ENCODE measurements at regions not wholly inside any gene's neighbourhood (a gene's known extent, or its start where the extent isn't known, plus 50 kb on each side); places are given as distances from the start of the nearest gene placed in this dataset.

DNA sequence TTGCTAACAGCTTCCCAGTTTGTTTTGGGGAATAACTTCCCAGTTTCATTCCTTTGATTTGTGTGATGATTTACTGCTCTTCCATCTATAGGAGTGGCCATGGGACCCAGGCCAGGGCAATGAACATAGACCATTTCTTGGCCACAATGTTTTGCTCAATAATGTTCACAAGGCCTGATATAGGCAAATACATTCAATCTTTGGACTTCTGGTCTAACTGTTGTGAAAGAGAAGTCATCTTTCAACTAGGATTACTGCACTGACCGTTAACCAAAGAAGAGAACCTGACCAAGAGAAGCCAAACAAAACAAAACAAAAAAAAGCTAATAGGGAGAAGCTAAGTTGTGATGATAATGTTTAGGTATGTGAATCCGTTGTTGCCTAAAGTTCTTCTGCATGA, 221.8 kb upstream of the SUCLG2 start:
- no peak for TF ChIP-seq EP300 (IDR thresholded peaks at IDR 0.05)
- TF ChIP-seq, protein P1, sequence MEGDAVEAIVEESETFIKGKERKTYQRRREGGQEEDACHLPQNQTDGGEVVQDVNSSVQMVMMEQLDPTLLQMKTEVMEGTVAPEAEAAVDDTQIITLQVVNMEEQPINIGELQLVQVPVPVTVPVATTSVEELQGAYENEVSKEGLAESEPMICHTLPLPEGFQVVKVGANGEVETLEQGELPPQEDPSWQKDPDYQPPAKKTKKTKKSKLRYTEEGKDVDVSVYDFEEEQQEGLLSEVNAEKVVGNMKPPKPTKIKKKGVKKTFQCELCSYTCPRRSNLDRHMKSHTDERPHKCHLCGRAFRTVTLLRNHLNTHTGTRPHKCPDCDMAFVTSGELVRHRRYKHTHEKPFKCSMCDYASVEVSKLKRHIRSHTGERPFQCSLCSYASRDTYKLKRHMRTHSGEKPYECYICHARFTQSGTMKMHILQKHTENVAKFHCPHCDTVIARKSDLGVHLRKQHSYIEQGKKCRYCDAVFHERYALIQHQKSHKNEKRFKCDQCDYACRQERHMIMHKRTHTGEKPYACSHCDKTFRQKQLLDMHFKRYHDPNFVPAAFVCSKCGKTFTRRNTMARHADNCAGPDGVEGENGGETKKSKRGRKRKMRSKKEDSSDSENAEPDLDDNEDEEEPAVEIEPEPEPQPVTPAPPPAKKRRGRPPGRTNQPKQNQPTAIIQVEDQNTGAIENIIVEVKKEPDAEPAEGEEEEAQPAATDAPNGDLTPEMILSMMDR (IDR thresholded peaks at IDR 0.05) = no peak

All from tibial nerve (tissue), 4 donors.